Breast epithelium (tissue), 3 donors: ENCODE measurements at regions not wholly inside any gene's neighbourhood (a gene's known extent, or its start where the extent isn't known, plus 50 kb on each side); places are given as distances from the start of the nearest gene placed in this dataset.
"Not testable (repeated sequence)": the region's sequence is repeated elsewhere in the genome, so short reads cannot be mapped to it uniquely, and the experiment has no call there.

ENCODE experiments used
- POLR2A ChIP-seq: fragments of 450-650 bp; IDR thresholded peaks from one replicate; pipeline ENCODE4 v1.6.1; 2016; ENCODE audit warnings: antibody characterized with exemption, mild to moderate bottlenecking, moderate library complexity
- POLR2AphosphoS5 ChIP-seq, 3 donors: sonication (generic); formaldehyde crosslinking; IDR thresholded peaks; one replicate each; pipeline ENCODE4 v1.6.1; 2017; ENCODE audit warnings: antibody characterized with exemption in 3 of 3
- TF ChIP-seq, protein P1 (sequence below), 3 donors: fragments of 450-650 bp; IDR thresholded peaks; one replicate each; pipeline ENCODE4 v1.5.1; 2016 to 2017; ENCODE audit warnings: antibody characterized with exemption in 3 of 3, mild to moderate bottlenecking in 3 of 3, moderate library complexity in 3 of 3

DNA sequence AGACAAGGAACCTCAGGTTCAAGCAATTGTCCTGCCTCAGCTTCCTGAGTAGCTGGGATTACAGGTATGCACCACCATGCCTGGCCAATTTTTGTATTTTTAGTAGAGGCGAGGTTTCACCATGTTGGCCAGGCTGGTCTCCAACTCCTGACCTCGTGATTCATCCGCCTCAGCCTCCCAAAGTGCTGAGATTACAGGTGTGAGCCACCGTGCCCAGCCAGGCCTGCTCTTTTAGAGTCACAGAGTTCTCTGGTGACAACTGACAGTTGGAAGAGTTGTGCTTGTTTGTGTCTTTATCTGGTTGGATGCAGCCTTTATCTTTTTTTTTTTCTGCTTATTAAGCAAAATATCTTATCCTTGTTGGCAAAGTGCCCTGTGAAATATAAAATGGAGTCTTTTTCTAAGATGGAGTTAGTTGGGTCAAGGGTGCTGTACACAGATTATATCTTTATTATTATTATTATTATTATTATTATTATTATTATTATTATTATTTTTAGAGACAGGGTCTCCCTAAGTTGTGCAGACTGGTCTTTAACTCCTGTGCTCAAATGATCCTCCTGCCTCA is 86.5 kb upstream of the ABHD2 start:
- TF ChIP-seq, protein P1, sequence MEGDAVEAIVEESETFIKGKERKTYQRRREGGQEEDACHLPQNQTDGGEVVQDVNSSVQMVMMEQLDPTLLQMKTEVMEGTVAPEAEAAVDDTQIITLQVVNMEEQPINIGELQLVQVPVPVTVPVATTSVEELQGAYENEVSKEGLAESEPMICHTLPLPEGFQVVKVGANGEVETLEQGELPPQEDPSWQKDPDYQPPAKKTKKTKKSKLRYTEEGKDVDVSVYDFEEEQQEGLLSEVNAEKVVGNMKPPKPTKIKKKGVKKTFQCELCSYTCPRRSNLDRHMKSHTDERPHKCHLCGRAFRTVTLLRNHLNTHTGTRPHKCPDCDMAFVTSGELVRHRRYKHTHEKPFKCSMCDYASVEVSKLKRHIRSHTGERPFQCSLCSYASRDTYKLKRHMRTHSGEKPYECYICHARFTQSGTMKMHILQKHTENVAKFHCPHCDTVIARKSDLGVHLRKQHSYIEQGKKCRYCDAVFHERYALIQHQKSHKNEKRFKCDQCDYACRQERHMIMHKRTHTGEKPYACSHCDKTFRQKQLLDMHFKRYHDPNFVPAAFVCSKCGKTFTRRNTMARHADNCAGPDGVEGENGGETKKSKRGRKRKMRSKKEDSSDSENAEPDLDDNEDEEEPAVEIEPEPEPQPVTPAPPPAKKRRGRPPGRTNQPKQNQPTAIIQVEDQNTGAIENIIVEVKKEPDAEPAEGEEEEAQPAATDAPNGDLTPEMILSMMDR (IDR thresholded peaks at IDR 0.05) = not testable (repeated sequence)
- not testable (repeated sequence) for TF ChIP-seq POLR2AphosphoS5 (IDR thresholded peaks at IDR 0.05); POLR2A
